Astrocyte of the spinal cord (primary cell): ENCODE measurements at regions not wholly inside any gene's neighbourhood (a gene's known extent, or its start where the extent isn't known, plus 50 kb on each side); places are given as distances from the start of the nearest gene placed in this dataset.
"Not testable (repeated sequence)": the region's sequence is repeated elsewhere in the genome, so short reads cannot be mapped to it uniquely, and the experiment has no call there.

Experiments used
- DNase-seq: peaks from one replicate; pipeline ENCODE4 v3.0.0; 2011; ENCODE audit warnings: low read depth, low spot score
- H3K4me3 ChIP-seq: 2 replicates; pipeline ENCODE4 v1.5.1; 2011; ENCODE audit warnings: low read depth, mild to moderate bottlenecking, low read length, moderate library complexity
- in situ Hi-C: cut with HindIII; loops from 2 replicates; pipeline ENCODE4 v1.10.0; 2017; ENCODE audit warnings: low sequenced_read_pairs
- TF ChIP-seq, protein P1 (sequence below): IDR thresholded peaks from 2 replicates; pipeline ENCODE4 v1.5.1; 2012; ENCODE audit warnings: low read depth, mild to moderate bottlenecking, low read length, inconsistent platforms

DNA sequence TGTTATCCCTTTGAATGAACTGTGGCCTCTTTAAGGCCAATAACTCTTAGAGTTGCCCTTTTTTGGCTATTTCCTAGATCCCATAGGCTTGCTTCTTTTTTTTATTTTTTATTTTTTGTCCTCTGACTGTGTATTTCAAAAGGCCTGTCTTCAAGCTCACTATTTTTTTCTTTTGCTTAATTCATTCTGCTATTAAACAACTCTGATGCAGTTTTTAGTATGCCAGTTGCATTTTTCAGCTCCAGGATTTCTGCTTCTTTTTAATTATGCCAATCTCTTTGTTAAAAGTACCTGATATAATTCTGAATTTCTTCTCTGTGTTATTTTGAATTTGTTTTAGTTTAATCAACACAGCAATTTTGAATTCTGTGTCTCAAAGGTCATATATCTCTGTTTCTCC lies 912.1 kb downstream of the PLOD2 start:
- in situ Hi-C loops: no loop called here
- no peak overlapping the region for H3K4me3 ChIP-seq
- no peak for DNase-seq
- TF ChIP-seq, protein P1, sequence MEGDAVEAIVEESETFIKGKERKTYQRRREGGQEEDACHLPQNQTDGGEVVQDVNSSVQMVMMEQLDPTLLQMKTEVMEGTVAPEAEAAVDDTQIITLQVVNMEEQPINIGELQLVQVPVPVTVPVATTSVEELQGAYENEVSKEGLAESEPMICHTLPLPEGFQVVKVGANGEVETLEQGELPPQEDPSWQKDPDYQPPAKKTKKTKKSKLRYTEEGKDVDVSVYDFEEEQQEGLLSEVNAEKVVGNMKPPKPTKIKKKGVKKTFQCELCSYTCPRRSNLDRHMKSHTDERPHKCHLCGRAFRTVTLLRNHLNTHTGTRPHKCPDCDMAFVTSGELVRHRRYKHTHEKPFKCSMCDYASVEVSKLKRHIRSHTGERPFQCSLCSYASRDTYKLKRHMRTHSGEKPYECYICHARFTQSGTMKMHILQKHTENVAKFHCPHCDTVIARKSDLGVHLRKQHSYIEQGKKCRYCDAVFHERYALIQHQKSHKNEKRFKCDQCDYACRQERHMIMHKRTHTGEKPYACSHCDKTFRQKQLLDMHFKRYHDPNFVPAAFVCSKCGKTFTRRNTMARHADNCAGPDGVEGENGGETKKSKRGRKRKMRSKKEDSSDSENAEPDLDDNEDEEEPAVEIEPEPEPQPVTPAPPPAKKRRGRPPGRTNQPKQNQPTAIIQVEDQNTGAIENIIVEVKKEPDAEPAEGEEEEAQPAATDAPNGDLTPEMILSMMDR: no peak

DNA sequence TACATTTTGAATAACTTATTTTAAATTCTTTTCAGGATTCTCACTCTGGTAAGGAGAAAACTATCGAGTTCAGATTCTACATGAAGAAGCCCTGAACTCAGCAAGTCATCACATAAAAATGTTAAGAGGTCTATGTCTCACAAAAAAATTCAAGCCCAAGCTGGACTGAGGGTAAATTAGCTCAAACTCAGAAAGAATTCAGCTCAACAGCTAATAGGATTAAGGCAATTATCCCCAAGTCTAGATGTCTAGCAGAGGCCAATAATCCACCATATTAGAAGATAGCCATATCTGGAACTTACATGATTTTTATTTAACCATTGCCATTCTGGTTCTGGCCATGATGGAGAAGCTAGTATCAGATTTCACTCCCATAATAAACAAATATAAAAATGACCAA lies 909.7 kb downstream of the PLOD2 start:
- H3K4me3 ChIP-seq: no peak overlapping the region
- DNase-seq: no peak
- TF ChIP-seq, protein P1: no peak
- in situ Hi-C loops: no loop called here

DNA sequence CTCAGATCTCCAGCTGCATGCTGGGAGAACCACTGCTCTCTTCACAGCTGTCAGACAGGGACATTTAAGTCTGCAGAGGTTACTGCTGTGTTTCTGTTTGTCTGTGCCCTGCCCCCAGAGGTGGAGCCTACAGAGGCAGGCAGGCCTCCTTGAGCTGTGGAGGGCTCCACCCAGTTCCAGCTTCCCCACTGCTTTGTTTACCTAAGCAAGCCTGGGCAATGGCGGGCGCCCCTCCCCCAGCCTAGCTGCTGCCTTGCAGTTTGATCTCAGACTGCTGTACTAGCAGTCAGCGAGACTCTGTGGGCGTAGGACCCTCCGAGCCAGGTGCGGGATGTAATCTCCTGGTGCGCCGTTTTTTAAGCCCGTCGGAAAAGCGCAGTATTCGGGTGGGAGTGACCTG lies 903.0 kb downstream of the PLOD2 start:
- H3K4me3 ChIP-seq, in situ Hi-C loops, DNase-seq: not testable (repeated sequence)

DNA sequence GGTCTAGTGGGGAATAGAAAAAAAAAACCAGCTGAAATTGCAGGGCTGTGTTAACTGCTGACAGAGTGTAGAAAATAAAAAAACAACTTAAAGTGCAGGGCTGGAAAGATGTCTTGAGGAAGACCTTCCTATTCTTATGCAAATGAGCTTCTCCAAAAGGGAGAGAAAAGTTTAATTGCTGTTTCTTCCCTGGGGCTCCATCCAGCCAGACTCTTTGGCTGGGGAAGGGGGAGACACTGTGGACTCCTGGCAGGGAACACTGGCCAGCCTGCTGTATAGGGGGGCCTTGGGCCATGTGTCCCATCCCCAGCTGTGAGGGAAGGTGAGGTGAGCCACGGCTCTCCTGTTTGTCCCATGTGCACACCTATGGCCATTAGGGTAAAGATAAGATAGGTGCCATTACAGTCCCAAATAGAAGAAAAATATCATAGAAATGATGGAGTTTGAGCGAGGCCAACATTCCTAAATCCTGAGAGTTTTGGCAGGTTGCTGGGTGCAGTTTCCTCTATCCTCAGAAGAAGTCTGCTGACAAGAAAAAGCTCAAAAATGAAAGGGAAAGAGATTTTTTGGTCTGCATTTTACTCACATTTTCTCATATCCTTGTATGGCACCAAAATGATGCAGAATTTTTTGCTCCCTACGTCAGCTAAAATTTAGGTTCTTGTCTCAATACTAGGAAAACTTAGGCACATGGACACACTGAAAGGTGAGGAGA lies 901.7 kb downstream of the PLOD2 start:
- TF ChIP-seq, protein P1: no peak
- in situ Hi-C loops: no loop called here
- DNase-seq: no peak

DNA sequence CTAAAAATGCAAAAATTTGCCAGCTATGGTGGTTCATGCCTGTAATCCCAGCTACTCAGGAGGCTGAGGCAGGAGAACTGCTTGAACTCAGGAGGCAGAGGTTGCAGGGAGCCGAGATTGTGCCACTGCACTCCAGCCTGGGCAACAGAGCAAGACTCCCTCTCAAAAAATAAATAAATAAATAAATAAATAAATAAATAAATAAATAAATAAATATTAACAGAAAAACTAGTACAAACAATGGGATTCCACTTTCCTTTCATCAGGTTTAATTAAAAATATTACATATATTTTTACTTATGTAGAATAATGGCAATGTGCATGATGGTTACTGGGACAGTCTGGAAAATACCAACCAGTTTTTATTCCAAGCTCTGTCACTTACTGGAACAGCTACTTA lies 897.5 kb downstream of the PLOD2 start:
- H3K4me3 ChIP-seq, DNase-seq, in situ Hi-C loops: not testable (repeated sequence)

More for the DNA sequence above, 901.7 kb downstream of the PLOD2 start:
- no peak overlapping the region for H3K4me3 ChIP-seq

DNA sequence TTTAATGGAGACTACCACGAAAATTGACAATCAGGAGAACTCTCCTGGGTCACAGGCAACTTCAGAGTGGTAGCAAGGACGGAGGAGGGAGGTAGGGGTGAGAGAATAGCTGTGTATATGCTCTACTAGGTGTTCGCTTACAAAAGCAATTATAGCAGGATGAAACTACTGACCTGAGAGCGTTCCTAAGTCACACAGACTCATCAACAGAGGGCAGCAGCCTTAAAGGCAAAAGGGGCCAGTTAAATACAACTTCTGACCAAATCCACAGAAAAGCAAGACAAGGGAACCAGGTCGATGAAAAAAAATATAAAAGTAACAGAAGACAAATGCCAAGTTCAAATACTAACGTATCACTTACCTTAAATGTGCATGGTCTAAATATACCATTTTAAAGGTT lies 894.6 kb downstream of the PLOD2 start:
- no peak overlapping the region for H3K4me3 ChIP-seq
- TF ChIP-seq, protein P1: no peak
- no peak for DNase-seq
- in situ Hi-C loops: no loop called here

DNA sequence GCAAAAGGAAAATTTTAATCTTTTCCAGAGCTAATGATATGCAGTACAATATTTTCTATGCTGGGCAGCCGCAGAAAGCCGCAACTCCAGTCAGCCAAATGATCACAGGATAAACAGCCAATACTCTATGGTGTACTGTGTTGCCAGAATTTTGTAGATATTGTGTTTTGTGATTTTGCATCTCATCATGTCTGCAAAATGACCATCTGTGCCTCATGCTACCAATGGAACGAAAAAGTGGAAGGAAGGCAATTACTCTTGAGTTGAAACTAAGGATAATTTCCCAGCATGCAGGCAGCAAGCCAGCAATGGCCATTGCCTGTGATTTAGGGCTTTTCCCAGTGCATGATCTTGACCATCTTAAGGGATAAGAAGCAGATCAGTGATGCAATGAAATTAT lies 891.9 kb downstream of the PLOD2 start:
- H3K4me3 ChIP-seq: no peak overlapping the region
- in situ Hi-C loops: no loop called here
- DNase-seq: no peak
- TF ChIP-seq, protein P1: no peak

DNA sequence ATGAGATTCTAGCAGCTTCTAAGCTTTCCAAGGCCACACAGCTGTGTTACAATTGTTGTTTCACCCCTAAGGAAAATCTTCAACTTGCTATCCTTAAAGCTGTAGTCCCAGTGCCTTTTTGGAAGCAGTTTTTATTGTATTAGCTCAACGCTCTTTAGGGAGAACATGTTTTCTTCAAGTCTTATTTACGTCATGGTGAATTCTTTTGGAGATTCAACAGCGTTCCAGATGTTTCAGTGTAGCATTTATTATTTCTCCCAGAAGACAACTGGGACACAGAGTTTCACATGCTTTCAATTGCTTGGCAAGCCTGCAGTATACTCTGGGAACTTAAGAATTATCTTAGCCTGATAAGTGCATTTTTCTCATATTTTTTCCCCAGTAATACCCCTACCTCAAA lies 888.3 kb downstream of the PLOD2 start:
- TF ChIP-seq, protein P1: no peak
- no peak overlapping the region for H3K4me3 ChIP-seq
- in situ Hi-C loops: no loop called here
- no peak for DNase-seq
